ENCODE measurements at regions not wholly inside any gene's neighbourhood (a gene's known extent, or its start where the extent isn't known, plus 50 kb on each side); places are given as distances from the start of the nearest gene placed in this dataset.
"Not testable (repeated sequence)": the region's sequence is repeated elsewhere in the genome, so short reads cannot be mapped to it uniquely, and the experiment has no call there.

DNA sequence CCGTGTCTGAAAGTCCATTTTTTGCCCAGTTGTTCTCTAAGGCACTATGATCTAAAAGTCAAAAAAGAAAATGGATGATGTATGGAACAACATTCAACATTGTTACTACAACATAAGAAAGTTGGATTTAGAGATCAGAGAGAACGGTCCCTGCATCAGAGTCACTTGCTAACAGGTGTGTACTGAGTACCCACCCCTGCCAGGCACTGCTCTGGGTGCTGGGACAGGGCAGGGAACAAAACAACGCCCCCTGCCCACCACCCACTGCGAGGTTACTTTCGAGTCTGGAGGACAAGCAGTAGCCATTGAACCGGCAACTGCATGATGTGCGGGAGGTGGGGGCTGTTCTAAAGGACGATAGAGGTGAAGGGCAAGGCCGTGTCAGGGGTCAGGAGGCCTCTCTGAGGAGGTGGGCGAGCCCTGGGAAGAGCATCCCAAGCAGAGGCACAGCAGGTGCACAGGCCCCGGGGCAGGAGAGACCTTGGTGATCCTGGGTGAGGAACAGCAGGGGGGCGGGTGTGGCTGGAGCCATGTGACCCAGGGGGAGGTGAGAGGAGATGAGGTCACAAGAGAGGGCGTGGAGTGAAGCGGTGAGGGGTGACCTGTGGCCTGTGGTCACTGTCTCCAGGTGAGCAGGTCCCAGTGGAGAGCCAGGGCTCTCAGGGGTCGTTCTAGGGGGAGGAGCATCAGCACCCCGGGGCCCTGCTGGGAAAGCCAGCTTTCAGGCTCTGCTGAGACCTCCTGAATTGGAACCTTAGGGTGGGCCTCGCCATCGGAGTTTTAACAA lies 197.5 kb upstream of the SULF2 start:
- DNase-seq (ENCODE audit: low read depth): no peak

DNA sequence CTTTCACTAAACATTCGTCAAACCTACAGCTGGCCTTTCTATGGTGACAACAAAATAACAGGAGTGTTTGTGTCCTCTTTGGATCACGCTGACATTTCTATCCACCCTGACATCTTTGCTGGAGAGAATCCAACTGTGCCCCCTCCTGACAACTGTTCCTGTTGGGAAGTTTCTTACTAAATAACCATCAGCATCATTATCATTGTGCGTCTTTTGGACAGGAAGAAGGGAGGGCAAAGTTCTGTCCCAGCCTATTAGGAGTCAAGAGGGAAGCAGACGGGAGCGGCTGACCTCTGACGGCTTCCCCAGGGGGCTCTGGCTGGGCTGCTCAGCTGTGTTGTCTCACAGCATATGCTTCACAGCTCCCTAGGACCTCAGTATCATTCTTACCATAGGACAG lies 195.9 kb upstream of the SULF2 start:
- DNase-seq (ENCODE audit: low read depth): no peak

DNA sequence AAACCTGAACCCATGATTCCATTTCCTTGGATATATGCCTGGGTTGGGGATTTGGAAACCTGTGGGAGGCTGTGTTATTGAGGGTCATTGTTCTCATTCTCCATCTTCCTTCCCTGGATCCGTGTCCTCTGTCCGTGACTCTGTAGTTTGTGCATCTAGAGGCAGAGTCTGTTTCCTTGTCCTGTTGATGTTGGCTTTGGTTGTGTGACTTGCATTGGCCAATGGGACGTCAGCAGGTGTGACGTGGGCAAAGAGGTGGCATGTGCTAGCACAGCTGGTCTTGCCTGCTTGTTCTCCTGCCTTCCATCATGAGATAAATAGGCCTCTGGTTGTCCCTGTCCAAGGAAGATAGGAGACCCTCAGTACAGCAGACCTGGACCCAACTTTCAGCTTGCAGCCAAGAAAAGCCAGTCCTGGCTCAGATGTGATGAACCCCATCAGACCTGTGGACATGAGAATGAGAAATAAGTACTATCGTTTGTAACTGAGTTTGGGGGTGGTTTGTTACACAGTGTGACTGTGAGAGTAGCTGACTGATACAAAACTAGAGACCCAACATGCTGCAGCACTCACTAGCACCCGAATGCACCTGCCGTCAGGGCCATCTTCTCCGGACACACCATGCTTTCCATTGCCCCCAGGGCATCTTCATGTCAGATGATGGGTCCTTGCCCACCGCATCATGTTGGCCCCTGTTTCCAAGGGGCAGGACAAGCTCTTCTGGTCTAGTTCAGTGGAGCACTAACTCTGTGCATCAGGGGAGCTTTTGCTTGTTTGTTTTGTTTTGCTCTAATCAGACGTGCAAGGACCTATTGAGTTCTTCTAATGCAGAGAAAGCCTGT lies 195.3 kb upstream of the SULF2 start:
- DNase-seq (ENCODE audit: low read depth): no peak

GRCh38 chr20:47979361-47980095 lies 194.2 kb upstream of the SULF2 start:
- not testable (repeated sequence) for DNase-seq (ENCODE audit: low read depth)

- DNase-seq (ENCODE audit: low read depth): not testable (repeated sequence)
These were observed 193.3 kb upstream of the SULF2 start for GRCh38 chr20:47978428-47979120.

DNA sequence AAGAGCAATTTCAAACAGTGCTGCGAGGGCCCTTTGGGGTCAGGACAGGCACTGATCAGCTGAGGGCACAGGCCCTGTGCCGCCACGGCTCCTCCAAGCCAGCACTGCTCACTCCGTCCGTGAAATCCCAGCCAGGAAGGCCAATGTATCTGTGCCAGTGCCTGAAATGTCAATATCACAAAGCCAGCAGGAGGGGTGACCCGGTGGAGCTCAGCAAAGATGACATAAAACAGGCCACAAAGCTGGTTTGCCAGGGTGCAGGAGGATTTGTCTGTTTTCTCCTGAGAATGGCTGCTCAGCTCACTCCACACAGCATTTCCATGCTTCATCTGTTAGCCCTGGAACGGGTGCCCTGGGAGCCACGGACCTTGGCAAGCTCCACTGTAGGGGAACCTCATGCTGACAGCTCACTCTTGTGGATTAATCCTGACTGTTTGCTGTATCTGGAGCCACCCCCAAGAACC lies 192.5 kb upstream of the SULF2 start:
- not testable (repeated sequence) for DNase-seq (ENCODE audit: low read depth)

- DNase-seq (ENCODE audit: low read depth): not testable (repeated sequence)
These were observed 191.9 kb upstream of the SULF2 start for GRCh38 chr20:47977017-47977788.

- DNase-seq (ENCODE audit: low read depth): no peak
These were observed 189.1 kb upstream of the SULF2 start for GRCh38 chr20:47974234-47974878.

GRCh38 chr20:47973519-47974233 lies 188.4 kb upstream of the SULF2 start:
- DNase-seq (ENCODE audit: low read depth): no peak

DNA sequence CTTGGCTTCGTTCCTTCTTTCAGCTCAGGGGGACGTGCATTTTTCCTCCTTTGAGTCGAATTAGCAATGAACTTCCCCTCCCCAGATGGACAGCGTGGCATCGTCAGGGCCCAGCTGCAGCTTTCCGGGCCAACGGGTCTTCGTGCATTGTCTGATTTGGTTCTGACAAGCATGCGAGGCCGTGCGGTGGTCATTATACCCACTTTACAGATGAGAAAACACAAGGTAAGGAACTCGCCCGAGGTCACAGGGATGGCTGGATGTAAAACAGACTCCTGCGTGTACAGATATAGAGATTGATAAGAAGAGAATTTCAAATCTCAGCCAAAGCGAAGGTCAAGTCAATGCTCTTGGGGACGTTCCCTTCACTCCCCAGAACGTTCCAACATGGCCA lies 187.6 kb upstream of the SULF2 start:
- no peak for DNase-seq (ENCODE audit: low read depth)

GRCh38 chr20:47972297-47972915 lies 187.1 kb upstream of the SULF2 start:
- DNase-seq (ENCODE audit: low read depth): not testable (repeated sequence)

DNA sequence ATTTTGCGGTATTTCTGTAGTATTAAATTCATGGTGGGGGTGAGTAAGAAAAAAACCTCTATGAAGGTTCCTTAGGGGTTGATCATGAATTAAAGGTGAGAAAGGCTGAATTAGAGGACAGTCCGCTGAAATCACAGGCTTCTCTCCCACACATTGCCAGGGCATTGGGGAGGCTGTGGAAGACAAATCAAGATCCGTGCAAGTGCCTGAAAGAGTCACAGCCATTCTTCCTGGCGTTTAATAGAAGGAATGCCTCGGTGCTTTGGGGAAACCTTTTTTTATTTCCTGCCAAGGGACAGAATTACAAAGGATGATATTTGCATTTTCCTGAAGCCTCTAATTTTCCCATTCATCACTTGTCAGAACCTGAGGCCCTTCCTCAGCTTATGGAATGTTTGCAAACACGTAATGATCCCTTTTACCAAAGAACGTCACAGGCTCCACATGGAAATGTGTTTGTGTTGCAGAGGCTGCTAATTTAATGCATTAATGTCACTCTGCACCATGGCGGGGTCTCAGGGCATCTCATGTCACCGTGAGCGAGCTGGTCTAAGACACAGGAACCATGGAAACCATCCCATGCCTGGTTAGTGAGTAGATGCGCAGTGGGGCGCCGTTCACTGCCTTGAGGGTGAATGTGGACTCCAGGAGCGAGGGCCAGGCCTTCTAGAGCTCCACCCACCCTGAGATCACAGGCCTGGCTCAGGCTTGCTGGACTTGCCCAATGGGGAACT lies 185.9 kb upstream of the SULF2 start:
- DNase-seq (ENCODE audit: low read depth): no peak

DNA sequence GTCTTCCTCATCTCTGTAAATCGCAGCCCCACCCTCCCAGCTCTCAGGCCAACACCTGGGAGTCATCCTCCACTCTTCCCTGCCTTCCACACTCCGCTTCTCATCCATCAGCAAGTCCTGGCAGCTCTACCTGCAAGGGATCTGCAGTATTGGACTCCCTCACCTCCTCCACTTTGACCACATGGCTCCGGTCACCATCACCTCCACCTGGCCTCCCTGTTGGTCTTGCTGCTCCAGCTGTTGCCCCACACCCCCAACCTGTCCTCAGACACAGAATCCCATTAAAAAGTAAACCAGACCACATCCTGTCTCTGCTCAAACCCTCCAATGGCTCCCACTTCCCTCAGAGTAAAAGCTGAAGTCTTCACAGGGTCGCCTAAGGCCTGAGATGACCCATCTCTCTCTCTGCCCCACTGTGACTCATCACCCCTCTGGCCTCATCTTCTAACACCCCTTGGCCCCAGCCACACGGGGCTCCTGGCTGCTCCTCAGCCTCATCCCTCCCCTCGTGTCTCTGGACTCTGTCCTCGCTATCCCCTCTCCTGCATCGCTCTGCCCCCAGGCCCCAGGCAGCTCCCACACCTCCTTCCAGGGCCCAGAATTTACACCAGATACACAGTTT lies 185.1 kb upstream of the SULF2 start:
- no peak for DNase-seq (ENCODE audit: low read depth)

- no peak for DNase-seq (ENCODE audit: low read depth)
These were observed 184.1 kb upstream of the SULF2 start for GRCh38 chr20:47969426-47969825.

GRCh38 chr20:47968541-47969310 lies 183.4 kb upstream of the SULF2 start:
- no peak for DNase-seq (ENCODE audit: low read depth)

GRCh38 chr20:47964149-47964548 lies 178.9 kb upstream of the SULF2 start:
- no peak for DNase-seq (ENCODE audit: low read depth)

- DNase-seq (ENCODE audit: low read depth): no peak
These were observed 177.7 kb upstream of the SULF2 start for GRCh38 chr20:47963022-47963421.

All from stimulated activated CD8-positive, alpha-beta memory T cell treated with anti-CD3 and anti-CD28 coated beads, Interleukin-4, amount 100 ng/mL, for 24 hours (primary cell).